DMS53 treated with DMSO at 0.1 percent for 48 hours (cell line): ENCODE measurements at regions not wholly inside any gene's neighbourhood (a gene's known extent, or its start where the extent isn't known, plus 50 kb on each side); places are given as distances from the start of the nearest gene placed in this dataset.
"Not testable (repeated sequence)": the region's sequence is repeated elsewhere in the genome, so short reads cannot be mapped to it uniquely, and the experiment has no call there.

Source experiments
- DNase-seq: peaks from one replicate; lab custom pipeline; 2025; ENCODE audit not compliant: unreplicated experiment; lab: John Stamatoyannopoulos, UW

GRCh38 chr6:149127212-149127611 is 190.3 kb upstream of the TAB2 start:
- no peak for DNase-seq

GRCh38 chr6:149128489-149129145 is 188.9 kb upstream of the TAB2 start:
- no peak for DNase-seq

DNA sequence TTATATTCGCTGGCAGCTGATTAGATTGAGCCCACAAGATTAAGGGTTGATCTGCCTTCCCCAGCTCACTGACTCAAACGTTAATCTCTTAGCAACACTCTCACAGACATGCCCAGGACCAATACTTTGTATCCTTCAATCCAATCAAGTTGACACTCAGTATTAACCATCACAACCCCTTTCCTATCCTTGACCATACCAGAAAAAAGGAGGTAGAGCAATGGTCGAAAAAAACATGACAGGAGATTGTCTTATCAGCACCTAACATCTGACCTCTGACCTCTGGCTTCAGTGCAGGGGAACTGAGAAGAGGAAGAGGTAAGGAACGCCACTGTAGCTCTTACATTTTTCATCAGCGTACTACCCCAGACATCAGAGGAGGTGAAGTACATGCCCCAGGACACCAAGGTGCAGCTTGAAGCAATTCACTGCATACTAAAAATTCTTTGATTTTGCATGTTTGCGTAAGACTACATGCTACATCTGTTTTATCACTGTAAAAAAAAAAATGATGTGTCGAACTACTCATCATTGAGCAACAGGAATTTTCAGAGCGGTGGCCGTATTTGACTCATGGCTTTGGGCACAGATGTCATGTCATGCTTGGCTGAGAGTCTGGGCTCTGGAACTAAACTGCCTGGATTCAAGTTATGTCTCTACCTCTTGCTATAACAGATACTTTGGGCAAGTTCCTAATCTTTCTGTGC is 188.0 kb upstream of the TAB2 start:
- DNase-seq: no peak

DNA sequence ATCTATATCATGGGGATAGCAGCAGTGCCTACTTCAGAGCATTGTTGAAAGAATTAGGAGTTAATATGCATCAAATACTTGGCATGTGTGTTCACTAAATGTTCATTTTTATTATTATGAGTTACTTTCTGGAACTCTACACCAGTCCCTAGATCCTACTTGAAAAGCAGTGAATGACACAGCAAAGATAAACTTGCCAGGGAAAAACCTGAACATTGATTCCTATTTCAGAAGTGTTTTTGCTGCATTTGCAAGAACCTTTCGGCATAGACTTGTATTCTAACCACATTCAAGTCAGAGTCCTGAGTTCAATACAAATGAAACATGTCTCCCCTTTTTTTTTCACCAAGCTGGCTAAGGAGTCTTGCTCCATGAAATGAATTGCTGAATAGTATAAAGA is 187.4 kb upstream of the TAB2 start:
- no peak for DNase-seq

GRCh38 chr6:149130508-149130907 is 187.0 kb upstream of the TAB2 start:
- DNase-seq: no peak

DNA sequence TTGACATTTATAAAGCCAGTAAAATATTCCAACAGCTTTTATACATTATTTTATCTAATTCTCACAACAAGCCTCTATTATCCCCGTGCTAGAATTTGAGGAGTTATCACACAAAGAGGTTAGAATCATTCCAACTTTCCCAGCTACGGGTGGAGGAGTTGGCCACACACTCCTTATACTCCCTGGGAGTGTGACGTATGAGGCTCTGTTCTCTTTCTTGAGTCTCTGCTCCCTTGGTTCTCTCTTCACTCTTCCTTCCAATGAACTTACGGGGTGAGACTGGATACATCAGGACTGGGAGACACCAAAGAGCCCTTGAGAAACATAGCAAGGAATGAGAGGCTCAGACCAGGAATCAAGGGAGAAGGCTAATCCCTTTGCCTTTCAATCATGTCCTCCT is 185.6 kb upstream of the TAB2 start:
- DNase-seq: no peak

- no peak for DNase-seq
Measured at GRCh38 chr6:149132336-149132735, 185.2 kb upstream of the TAB2 start.

- DNase-seq: peak; percentile 7
Measured at GRCh38 chr6:149134511-149134933, 183.0 kb upstream of the TAB2 start.

- no peak for DNase-seq
Measured at GRCh38 chr6:149135809-149136208, 181.7 kb upstream of the TAB2 start.

DNA sequence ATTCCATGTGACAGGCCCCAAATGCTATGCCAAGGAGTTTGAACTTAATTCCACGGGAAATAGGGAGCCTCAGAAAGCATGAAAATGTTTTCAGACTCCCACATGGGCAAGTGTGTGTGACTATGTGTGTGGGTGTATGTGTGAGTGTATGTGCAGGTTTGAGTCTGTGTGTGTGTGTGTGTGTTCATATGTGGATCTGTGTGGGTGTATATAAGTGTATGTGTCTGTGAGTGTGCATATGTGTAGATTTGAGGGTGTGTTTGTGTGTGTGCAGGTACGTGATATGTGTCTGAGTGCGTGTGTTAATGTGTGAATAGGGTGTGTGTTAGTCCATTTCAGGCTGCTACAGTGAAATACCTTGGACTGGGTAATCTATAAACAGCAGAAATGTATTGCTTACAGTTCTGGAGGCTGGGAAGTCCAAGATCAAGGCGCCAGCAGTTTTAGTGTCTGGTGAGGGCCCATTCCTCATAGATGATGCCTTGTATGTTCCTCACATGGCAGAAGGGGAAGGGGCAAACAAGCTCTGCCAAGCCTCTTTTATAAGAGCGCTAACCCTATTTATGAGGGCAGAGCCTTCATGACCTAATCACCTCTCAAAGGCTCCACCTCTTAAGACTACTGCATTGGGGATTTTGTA is 181.1 kb upstream of the TAB2 start:
- DNase-seq: no peak

- no peak for DNase-seq
Measured at GRCh38 chr6:149136913-149137286, 180.6 kb upstream of the TAB2 start.

GRCh38 chr6:149137594-149137993 is 179.9 kb upstream of the TAB2 start:
- DNase-seq: no peak

GRCh38 chr6:149138089-149138488 is 179.4 kb upstream of the TAB2 start:
- no peak for DNase-seq

- DNase-seq: no peak
Measured at GRCh38 chr6:149138699-149139294, 178.7 kb upstream of the TAB2 start.

- DNase-seq: no peak
Measured at GRCh38 chr6:149139782-149140136, 177.8 kb upstream of the TAB2 start.

- no peak for DNase-seq
Measured at GRCh38 chr6:149140137-149140909, 177.2 kb upstream of the TAB2 start.

GRCh38 chr6:149140910-149141290 is 176.6 kb upstream of the TAB2 start:
- DNase-seq: no peak

- no peak for DNase-seq
Measured at GRCh38 chr6:149142924-149143429, 174.5 kb upstream of the TAB2 start.

DNA sequence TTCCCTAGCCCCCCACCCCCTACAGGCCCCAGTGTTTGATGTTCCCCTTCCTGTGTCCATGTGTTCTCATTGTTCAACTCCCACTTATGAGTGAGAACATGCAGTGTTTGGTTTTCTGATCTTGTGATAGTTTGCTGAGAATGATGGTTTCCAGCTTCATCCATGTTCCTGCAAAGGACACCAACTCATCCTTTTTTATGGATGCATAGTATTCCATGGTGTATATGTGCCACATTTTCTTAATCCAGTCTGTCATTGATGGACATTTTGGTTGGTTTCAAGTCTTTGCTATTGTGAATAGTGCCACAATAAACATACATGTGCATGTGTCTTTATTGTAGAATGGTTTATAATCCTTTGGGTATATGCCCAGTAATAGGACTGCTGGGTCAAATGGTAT is 171.7 kb upstream of the TAB2 start:
- not testable (repeated sequence) for DNase-seq

GRCh38 chr6:149147195-149147594 is 170.3 kb upstream of the TAB2 start:
- no peak for DNase-seq
